ENCODE measurements at regions not wholly inside any gene's neighbourhood (a gene's known extent, or its start where the extent isn't known, plus 50 kb on each side); places are given as distances from the start of the nearest gene placed in this dataset.
"Not testable (repeated sequence)": the region's sequence is repeated elsewhere in the genome, so short reads cannot be mapped to it uniquely, and the experiment has no call there.

GRCh38 chr2:8251291-8251690 lies 430.6 kb upstream of the ID2 start:
- DNase-seq, result no peak

GRCh38 chr2:8251856-8252255 lies 430.0 kb upstream of the ID2 start:
- no peak for DNase-seq

- DNase-seq, result peak; percentile 53
These were observed 428.7 kb upstream of the ID2 start for GRCh38 chr2:8252997-8253694.

GRCh38 chr2:8253781-8254180 lies 428.1 kb upstream of the ID2 start:
- no peak for DNase-seq

GRCh38 chr2:8254214-8254613 lies 427.6 kb upstream of the ID2 start:
- DNase-seq, result not testable (repeated sequence)

- no peak for DNase-seq
These were observed 426.9 kb upstream of the ID2 start for GRCh38 chr2:8254791-8255447.

GRCh38 chr2:8255448-8255800 lies 426.4 kb upstream of the ID2 start:
- DNase-seq, result no peak

GRCh38 chr2:8256905-8257304 lies 425.0 kb upstream of the ID2 start:
- DNase-seq, result no peak

GRCh38 chr2:8257502-8257901 lies 424.4 kb upstream of the ID2 start:
- no peak for DNase-seq

GRCh38 chr2:8258406-8258805 lies 423.4 kb upstream of the ID2 start:
- DNase-seq, result no peak

- DNase-seq, result no peak
These were observed 422.6 kb upstream of the ID2 start for GRCh38 chr2:8259106-8259840.

- DNase-seq, result no peak
These were observed 422.0 kb upstream of the ID2 start for GRCh38 chr2:8259841-8260178.

- no peak for DNase-seq
These were observed 421.6 kb upstream of the ID2 start for GRCh38 chr2:8260213-8260612.

- no peak for DNase-seq
These were observed 418.0 kb upstream of the ID2 start for GRCh38 chr2:8263901-8264300.

GRCh38 chr2:8264981-8265380 lies 416.9 kb upstream of the ID2 start:
- DNase-seq, result no peak

- no peak for DNase-seq
These were observed 416.2 kb upstream of the ID2 start for GRCh38 chr2:8265476-8266226.

GRCh38 chr2:8266563-8266962 lies 415.3 kb upstream of the ID2 start:
- no peak for DNase-seq

- no peak for DNase-seq
These were observed 414.8 kb upstream of the ID2 start for GRCh38 chr2:8267048-8267447.

GRCh38 chr2:8267721-8268120 lies 414.1 kb upstream of the ID2 start:
- DNase-seq, result no peak

GRCh38 chr2:8268172-8268783 lies 413.6 kb upstream of the ID2 start:
- DNase-seq, result no peak

GRCh38 chr2:8270699-8271098 lies 411.2 kb upstream of the ID2 start:
- DNase-seq, result no peak

- no peak for DNase-seq
These were observed 410.4 kb upstream of the ID2 start for GRCh38 chr2:8271461-8271860.

GRCh38 chr2:8276026-8276425 lies 405.8 kb upstream of the ID2 start:
- DNase-seq, result no peak

Measured in NCI-H1092 (cell line).